Liver (tissue), 7 donors: ENCODE measurements at regions not wholly inside any gene's neighbourhood (a gene's known extent, or its start where the extent isn't known, plus 50 kb on each side); places are given as distances from the start of the nearest gene placed in this dataset.

Source experiments
- DNase-seq: peaks from one replicate; pipeline ENCODE4 v3.0.0-alpha.2; 2017; ENCODE audit warnings: low spot score
- H3K27ac ChIP-seq, 2 donors: one replicate each; pipeline ENCODE4 v1.7.0; 2013; ENCODE audit warnings: inconsistent platforms in 2 of 2, low read length in 2 of 2, control low read depth in 1 of 2, low read depth in 1 of 2, mild to moderate bottlenecking in 1 of 2
- H3K27me3 ChIP-seq, 4 donors: one replicate each; pipeline versions ENCODE4 v1.6.1 to v1.7.0; 2013; ENCODE audit warnings: low read length in 3 of 4, inconsistent platforms in 1 of 4, mild to moderate bottlenecking in 1 of 4, moderate library complexity in 1 of 4; ENCODE audit not compliant: control insufficient read depth in 4 of 4, insufficient read depth in 4 of 4
- H3K36me3 ChIP-seq, 4 donors: one replicate each; pipeline versions ENCODE4 v1.6.1 to v1.7.0; 2013; ENCODE audit warnings: low read length in 3 of 4, mild to moderate bottlenecking in 3 of 4, low read depth in 1 of 4, moderate library complexity in 1 of 4; ENCODE audit not compliant: control insufficient read depth in 4 of 4, insufficient read depth in 3 of 4
- H3K4me1 ChIP-seq, 4 donors: one replicate each; pipeline versions ENCODE4 v1.6.1 to v1.7.0; 2013; ENCODE audit warnings: low read length in 3 of 4, mild to moderate bottlenecking in 3 of 4, moderate library complexity in 1 of 4; ENCODE audit not compliant: control insufficient read depth in 4 of 4, insufficient read depth in 4 of 4
- H3K4me3 ChIP-seq, 3 donors: one replicate each; pipeline versions ENCODE4 v1.6.1 to v1.7.0; 2013; ENCODE audit warnings: low read length in 3 of 3, control low read depth in 1 of 3, low read depth in 1 of 3, mild to moderate bottlenecking in 1 of 3
- H3K9ac ChIP-seq, 2 donors: one replicate each; pipeline ENCODE4 v1.7.0; 2013; ENCODE audit warnings: low read length in 2 of 2, mild to moderate bottlenecking in 2 of 2, moderate library complexity in 2 of 2, control low read depth in 1 of 2, low read depth in 1 of 2
- H3K9me3 ChIP-seq, 4 donors: one replicate each; pipeline versions ENCODE4 v1.6.1 to v1.7.0; 2013; ENCODE audit warnings: low read length in 3 of 4; ENCODE audit not compliant: control insufficient read depth in 4 of 4
- EGR1 ChIP-seq, 2 donors: IDR thresholded peaks; 2 replicates each; pipeline ENCODE4 v1.6.1; 2016 to 2018; ENCODE audit warnings: antibody characterized with exemption in 2 of 2, low read depth in 2 of 2
- FOXA2 ChIP-seq: IDR thresholded peaks from 2 replicates; pipeline ENCODE4 v1.6.1; 2016; ENCODE audit warnings: antibody characterized with exemption
- GABPA ChIP-seq, 2 donors: IDR thresholded peaks in 1 of 2; conservative IDR thresholded peaks in 1 of 2; 2 replicates each; pipeline ENCODE4 v1.6.1; 2016; ENCODE audit warnings: antibody characterized with exemption in 2 of 2, mild to moderate bottlenecking in 1 of 2, moderate library complexity in 1 of 2
- HNF4A ChIP-seq, 2 donors: conservative IDR thresholded peaks; 2 replicates each; pipeline ENCODE4 v1.6.1; 2016; ENCODE audit warnings: antibody characterized with exemption in 2 of 2, mild to moderate bottlenecking in 2 of 2
- HNF4G ChIP-seq: IDR thresholded peaks from 2 replicates; pipeline ENCODE4 v1.6.1; 2016; ENCODE audit warnings: antibody characterized with exemption
- JUND ChIP-seq, 2 donors: IDR thresholded peaks; 2 replicates each; pipeline ENCODE4 v1.6.1; 2016; ENCODE audit warnings: antibody characterized with exemption in 2 of 2
- RAD21 ChIP-seq, 2 donors: IDR thresholded peaks; 2 replicates each; pipeline ENCODE4 v1.6.1; 2016; ENCODE audit warnings: antibody characterized with exemption in 2 of 2, mild to moderate bottlenecking in 2 of 2
- SP1 ChIP-seq: IDR thresholded peaks from 2 replicates; pipeline ENCODE4 v1.6.1; 2018; ENCODE audit warnings: antibody characterized with exemption, mild to moderate bottlenecking
- TAF1 ChIP-seq: conservative IDR thresholded peaks from 2 replicates; pipeline ENCODE4 v1.6.1; 2016; ENCODE audit warnings: antibody characterized with exemption, mild to moderate bottlenecking
- YY1 ChIP-seq: IDR thresholded peaks from 2 replicates; pipeline ENCODE4 v1.6.1; 2016; ENCODE audit warnings: antibody characterized with exemption, mild to moderate bottlenecking
- WGBS: extraction: QIAGEN DNeasy Blood & Tissue Kit; methylation state at CpG from one replicate; pipeline ENCODE4 v1.1.7; 2013; 5-methylcytosine and 5-hydroxymethylcytosine counted together
- TF ChIP-seq, protein P1 (sequence below): IDR thresholded peaks from 2 replicates; pipeline ENCODE4 v1.6.1; 2016; ENCODE audit warnings: antibody characterized with exemption
- TF ChIP-seq, protein P2 (sequence below): IDR thresholded peaks from 2 replicates; pipeline ENCODE4 v1.6.1; 2016; ENCODE audit warnings: antibody characterized with exemption, mild to moderate bottlenecking
- donor health status: healthy.
- donor health status: healthy.
- donor health status: healthy.
- donor health status: healthy.

DNA sequence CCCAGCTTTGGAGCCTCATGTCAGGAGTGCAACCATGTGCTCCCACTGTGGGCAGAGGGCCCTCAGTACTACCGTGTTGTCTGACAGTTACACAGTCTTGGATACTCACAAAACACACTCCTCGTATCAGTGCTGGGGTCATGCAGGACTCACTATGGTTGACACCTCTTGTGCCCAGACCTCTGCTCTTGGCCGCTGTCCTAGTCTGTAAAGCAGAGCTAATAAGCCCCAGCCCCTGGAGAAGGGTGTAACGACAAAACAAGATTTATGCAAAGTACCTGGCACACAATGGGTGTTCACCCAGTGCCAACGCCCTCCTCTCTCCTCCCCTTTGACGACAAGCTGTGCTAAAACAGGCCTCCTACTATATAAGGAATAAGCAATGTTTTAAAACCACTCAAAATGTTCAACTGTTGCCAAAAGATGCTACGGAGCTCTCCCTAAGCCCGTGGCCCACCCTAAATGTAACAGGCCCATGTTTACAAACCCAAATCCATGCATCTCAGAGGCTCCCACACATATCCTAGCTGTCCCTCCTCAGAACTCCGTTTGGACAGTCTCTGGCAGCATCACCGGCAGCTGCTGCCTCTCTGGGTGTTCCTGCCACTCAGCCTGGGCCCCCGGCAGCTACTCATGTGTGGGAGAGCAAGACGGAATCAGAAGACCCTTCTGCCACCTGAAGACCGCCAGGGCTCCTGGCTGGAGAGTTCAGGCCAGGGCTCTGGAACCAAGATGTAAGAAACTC, 65.8 kb downstream of the MRPL46 start:
- no peak overlapping the region for H3K4me3 ChIP-seq
- WGBS = 68% methylated on average over 13 of the region's 13 CpGs

DNA sequence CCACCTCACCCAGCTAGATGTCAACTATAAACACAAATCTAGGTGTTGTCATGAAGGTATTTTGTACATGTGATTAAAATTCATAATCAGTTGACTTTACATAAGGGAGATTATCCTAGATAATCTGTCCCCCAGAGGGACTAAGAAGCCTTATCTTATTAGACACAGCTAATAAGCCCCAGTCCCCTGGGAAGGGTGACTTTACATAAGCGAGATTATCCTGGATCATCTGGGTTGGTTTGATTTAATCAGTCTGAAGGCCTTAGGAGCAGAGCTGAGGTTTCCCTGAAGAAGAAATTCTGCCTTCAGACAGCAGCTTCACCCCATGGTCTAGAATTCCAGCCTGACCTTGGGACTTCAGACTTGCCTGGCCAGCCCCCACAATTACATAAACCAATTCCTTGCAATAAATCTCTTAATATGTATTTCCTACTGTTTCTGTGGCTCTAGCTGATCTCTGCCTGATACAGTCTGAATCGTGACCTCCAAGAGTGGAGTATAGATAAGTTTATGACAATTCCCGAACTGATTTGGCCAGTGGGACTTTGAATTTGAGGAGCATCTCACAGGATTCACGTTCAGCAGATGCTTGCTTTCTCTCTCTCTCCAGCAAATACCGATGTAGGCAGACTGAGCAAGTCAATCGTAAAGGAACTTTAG, 66.5 kb downstream of the MRPL46 start:
- DNase-seq = no peak
- Histone ChIP-seq H3K27ac (no peak overlapping the region), H3K4me1 (no peaks in the 10 kb centered on the region), H3K36me3 (no peaks in the 10 kb centered on the region), H3K27me3 (no peaks in the 10 kb centered on the region), H3K4me3 (no peak overlapping the region), H3K9ac (no peak overlapping the region), H3K9me3 (peaks cover 0 to 5% (median 2%) of the 10 kb centered on the region in 4 donors)
- 68% methylated on average over 6 of the region's 6 CpGs for WGBS
- no peak for TF ChIP-seq HNF4A (conservative IDR thresholded peaks at IDR 0.05)

More for the DNA sequence above, 65.8 kb downstream of the MRPL46 start:
- H3K4me1 ChIP-seq = no peaks in the 10 kb centered on the region
- H3K36me3 ChIP-seq = no peaks in the 10 kb centered on the region
- no peak overlapping the region for H3K27ac ChIP-seq
- H3K9me3 ChIP-seq = peaks cover 0 to 5% (median 2%) of the 10 kb centered on the region in 4 donors
- no peaks in the 10 kb centered on the region for H3K27me3 ChIP-seq
- TF ChIP-seq JUND (IDR thresholded peaks at IDR 0.05) (no peak), SP1 (no peak), TAF1 (no peak), RAD21 (IDR thresholded peaks at IDR 0.05) (no peak), FOXA2 (no peak)
- TF ChIP-seq, protein P1, sequence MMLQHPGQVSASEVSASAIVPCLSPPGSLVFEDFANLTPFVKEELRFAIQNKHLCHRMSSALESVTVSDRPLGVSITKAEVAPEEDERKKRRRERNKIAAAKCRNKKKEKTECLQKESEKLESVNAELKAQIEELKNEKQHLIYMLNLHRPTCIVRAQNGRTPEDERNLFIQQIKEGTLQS = no peak
- TF ChIP-seq, protein P2, sequence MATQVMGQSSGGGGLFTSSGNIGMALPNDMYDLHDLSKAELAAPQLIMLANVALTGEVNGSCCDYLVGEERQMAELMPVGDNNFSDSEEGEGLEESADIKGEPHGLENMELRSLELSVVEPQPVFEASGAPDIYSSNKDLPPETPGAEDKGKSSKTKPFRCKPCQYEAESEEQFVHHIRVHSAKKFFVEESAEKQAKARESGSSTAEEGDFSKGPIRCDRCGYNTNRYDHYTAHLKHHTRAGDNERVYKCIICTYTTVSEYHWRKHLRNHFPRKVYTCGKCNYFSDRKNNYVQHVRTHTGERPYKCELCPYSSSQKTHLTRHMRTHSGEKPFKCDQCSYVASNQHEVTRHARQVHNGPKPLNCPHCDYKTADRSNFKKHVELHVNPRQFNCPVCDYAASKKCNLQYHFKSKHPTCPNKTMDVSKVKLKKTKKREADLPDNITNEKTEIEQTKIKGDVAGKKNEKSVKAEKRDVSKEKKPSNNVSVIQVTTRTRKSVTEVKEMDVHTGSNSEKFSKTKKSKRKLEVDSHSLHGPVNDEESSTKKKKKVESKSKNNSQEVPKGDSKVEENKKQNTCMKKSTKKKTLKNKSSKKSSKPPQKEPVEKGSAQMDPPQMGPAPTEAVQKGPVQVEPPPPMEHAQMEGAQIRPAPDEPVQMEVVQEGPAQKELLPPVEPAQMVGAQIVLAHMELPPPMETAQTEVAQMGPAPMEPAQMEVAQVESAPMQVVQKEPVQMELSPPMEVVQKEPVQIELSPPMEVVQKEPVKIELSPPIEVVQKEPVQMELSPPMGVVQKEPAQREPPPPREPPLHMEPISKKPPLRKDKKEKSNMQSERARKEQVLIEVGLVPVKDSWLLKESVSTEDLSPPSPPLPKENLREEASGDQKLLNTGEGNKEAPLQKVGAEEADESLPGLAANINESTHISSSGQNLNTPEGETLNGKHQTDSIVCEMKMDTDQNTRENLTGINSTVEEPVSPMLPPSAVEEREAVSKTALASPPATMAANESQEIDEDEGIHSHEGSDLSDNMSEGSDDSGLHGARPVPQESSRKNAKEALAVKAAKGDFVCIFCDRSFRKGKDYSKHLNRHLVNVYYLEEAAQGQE = no peak
- H3K9ac ChIP-seq = no peak overlapping the region
- no peak for DNase-seq

DNA sequence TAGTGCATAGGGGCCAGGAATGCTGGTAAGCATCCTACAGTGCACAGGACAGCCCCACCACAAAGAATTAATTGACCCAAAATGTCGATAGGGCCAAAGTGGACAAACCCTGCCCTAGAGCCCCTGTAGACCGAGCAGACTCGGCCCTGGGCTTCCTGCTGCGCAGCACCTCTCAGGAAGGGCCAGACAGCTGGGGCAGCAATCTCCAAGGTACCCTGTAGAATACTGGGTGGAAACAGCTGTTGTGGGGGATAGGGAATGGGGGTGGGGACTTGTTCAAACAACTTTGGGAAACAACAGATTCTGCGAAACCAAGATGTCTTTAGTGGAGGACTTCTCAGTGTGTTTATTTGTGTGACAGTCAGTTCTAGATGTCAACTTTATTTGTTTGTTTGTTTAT, 67.1 kb downstream of the MRPL46 start:
- Histone ChIP-seq H3K9me3 (no peaks in the 10 kb centered on the region), H3K36me3 (no peaks in the 10 kb centered on the region), H3K4me3 (no peak overlapping the region), H3K4me1 (no peaks in the 10 kb centered on the region), H3K27me3 (no peaks in the 10 kb centered on the region), H3K9ac (no peak overlapping the region), H3K27ac (no peak overlapping the region)
- 84% methylated on average over 5 of the region's 5 CpGs for WGBS
- DNase-seq = no peak
- TF ChIP-seq EGR1 (IDR thresholded peaks at IDR 0.05; ENCODE audit: low read depth in 2 of 2) = no peak
- TF ChIP-seq, protein P2 = no peak
- TF ChIP-seq TAF1 = no peak
- no peak for TF ChIP-seq YY1
- TF ChIP-seq, protein P1 = no peak
- TF ChIP-seq HNF4G = no peak
- no peak for TF ChIP-seq HNF4A (conservative IDR thresholded peaks at IDR 0.05)
- no peak for TF ChIP-seq GABPA (IDR thresholded peaks at IDR 0.05 in 1 of 2, conservative IDR thresholded peaks at IDR 0.05 in 1 of 2)
- TF ChIP-seq RAD21 (IDR thresholded peaks at IDR 0.05) = no peak
